HEK293T (cell line): ENCODE measurements at regions not wholly inside any gene's neighbourhood (a gene's known extent, or its start where the extent isn't known, plus 50 kb on each side); places are given as distances from the start of the nearest gene placed in this dataset.

Experiments
- ARNT ChIP-seq: fragments of 450-650 bp; IDR thresholded peaks from 2 replicates; pipeline ENCODE4 v1.6.1; 2017; ENCODE audit warnings: mild to moderate bottlenecking
- BHLHE40 ChIP-seq: fragments of 450-650 bp; IDR thresholded peaks from 2 replicates; pipeline ENCODE4 v1.6.1; 2016; ENCODE audit warnings: mild to moderate bottlenecking, moderate library complexity, borderline replicate concordance
- ELF4 ChIP-seq: fragments of 450-650 bp; IDR thresholded peaks from 2 replicates; pipeline ENCODE4 v1.6.1; 2017; ENCODE audit warnings: antibody characterized with exemption
- FOXA1 ChIP-seq: fragments of 450-650 bp; IDR thresholded peaks from 2 replicates; pipeline ENCODE4 v1.6.1; 2016; ENCODE audit warnings: mild to moderate bottlenecking
- FOXM1 ChIP-seq: fragments of 450-650 bp; IDR thresholded peaks from 2 replicates; pipeline ENCODE4 v1.6.1; 2017; ENCODE audit warnings: mild to moderate bottlenecking, borderline replicate concordance
- HDGF ChIP-seq: fragments of 450-650 bp; IDR thresholded peaks from 2 replicates; pipeline ENCODE4 v1.6.1; 2017; ENCODE audit warnings: antibody characterized with exemption, borderline replicate concordance
- L3MBTL2 ChIP-seq: fragments of 450-650 bp; conservative IDR thresholded peaks from 2 replicates; pipeline ENCODE4 v1.6.1; 2016; ENCODE audit warnings: mild to moderate bottlenecking
- LEF1 ChIP-seq: fragments of 450-650 bp; IDR thresholded peaks from 2 replicates; pipeline ENCODE4 v1.6.1; 2017; ENCODE audit warnings: mild to moderate bottlenecking, borderline replicate concordance
- NFRKB ChIP-seq: fragments of 450-650 bp; IDR thresholded peaks from 2 replicates; pipeline ENCODE4 v1.6.1; 2016; ENCODE audit warnings: mild to moderate bottlenecking, moderate library complexity
- SP1 ChIP-seq: fragments of 450-650 bp; IDR thresholded peaks from 2 replicates; pipeline ENCODE4 v1.6.1; 2017
- SUZ12 ChIP-seq: fragments of 450-650 bp; IDR thresholded peaks from 2 replicates; pipeline ENCODE4 v1.6.1; 2016; ENCODE audit warnings: mild to moderate bottlenecking
- TARDBP ChIP-seq: fragments of 450-650 bp; IDR thresholded peaks from 2 replicates; pipeline ENCODE4 v1.6.1; 2016
- TF ChIP-seq, protein P1 (sequence below): fragments of 450-650 bp; IDR thresholded peaks from 2 replicates; pipeline ENCODE4 v1.6.1; 2016

GRCh38 chr5:155276231-155276630 is 262.7 kb downstream of the KIF4B start:
- TF ChIP-seq FOXM1 (no peak), SUZ12 (no peak), SP1 (no peak), TARDBP (no peak), NFRKB (no peak), HDGF (no peak), LEF1 (no peak), FOXA1 (no peak), ELF4 (no peak), BHLHE40 (no peak), ARNT (no peak), L3MBTL2 (no peak)
- TF ChIP-seq, protein P1, sequence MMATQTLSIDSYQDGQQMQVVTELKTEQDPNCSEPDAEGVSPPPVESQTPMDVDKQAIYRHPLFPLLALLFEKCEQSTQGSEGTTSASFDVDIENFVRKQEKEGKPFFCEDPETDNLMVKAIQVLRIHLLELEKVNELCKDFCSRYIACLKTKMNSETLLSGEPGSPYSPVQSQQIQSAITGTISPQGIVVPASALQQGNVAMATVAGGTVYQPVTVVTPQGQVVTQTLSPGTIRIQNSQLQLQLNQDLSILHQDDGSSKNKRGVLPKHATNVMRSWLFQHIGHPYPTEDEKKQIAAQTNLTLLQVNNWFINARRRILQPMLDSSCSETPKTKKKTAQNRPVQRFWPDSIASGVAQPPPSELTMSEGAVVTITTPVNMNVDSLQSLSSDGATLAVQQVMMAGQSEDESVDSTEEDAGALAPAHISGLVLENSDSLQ: no peak
